Fibroblast of lung (primary cell): ENCODE measurements at regions not wholly inside any gene's neighbourhood (a gene's known extent, or its start where the extent isn't known, plus 50 kb on each side); places are given as distances from the start of the nearest gene placed in this dataset.

Experiments
- DNase-seq, 2 donors: peaks; one replicate each; pipeline versions ENCODE4 v3.0.0 to v3.0.0-alpha.2; 2010; ENCODE audit warnings: low read depth in 2 of 2
- H2AFZ ChIP-seq: 2 replicates; pipeline ENCODE4 v1.5.1; 2012; ENCODE audit warnings: low read length, control low read depth, inconsistent platforms
- H3K27ac ChIP-seq: 2 replicates; pipeline ENCODE4 v1.5.1; 2011; ENCODE audit warnings: low read length, control low read depth; ENCODE audit not compliant: insufficient read depth
- H3K27me3 ChIP-seq: 2 replicates; pipeline ENCODE4 v1.5.1; 2011; ENCODE audit warnings: mild to moderate bottlenecking, low read length; ENCODE audit not compliant: control insufficient read depth, insufficient read depth
- H3K36me3 ChIP-seq: 2 replicates; pipeline ENCODE4 v1.5.1; 2011; ENCODE audit warnings: low read length; ENCODE audit not compliant: control insufficient read depth, insufficient read depth
- H3K4me1 ChIP-seq: 2 replicates; pipeline ENCODE4 v1.5.1; 2011; ENCODE audit warnings: low read length; ENCODE audit not compliant: control insufficient read depth, insufficient read depth; ENCODE audit errors: extremely low read depth
- H3K4me2 ChIP-seq: 2 replicates; pipeline ENCODE4 v1.5.1; 2011; ENCODE audit warnings: low read length, control low read depth; ENCODE audit not compliant: insufficient read depth; ENCODE audit errors: extremely low read depth
- H3K4me3 ChIP-seq, 4 experiments: fragments of 200-600 bp in 1 of 4; sonication (generic) in 1 of 4; replicated peaks in 1 of 4; 2 replicates each; pipeline ENCODE4 v1.5.1; 2011 to 2016; ENCODE audit warnings: low read length in 4 of 4, low read depth in 3 of 4, mild to moderate bottlenecking in 3 of 4, control low read depth in 2 of 4, inconsistent platforms in 1 of 4, mixed read lengths in 1 of 4; ENCODE audit not compliant: insufficient read depth in 1 of 4; ENCODE audit errors: control extremely low read depth in 1 of 4
- H3K79me2 ChIP-seq: 2 replicates; pipeline ENCODE4 v1.5.1; 2012; ENCODE audit warnings: mild to moderate bottlenecking, low read length, inconsistent platforms; ENCODE audit not compliant: control insufficient read depth, insufficient read depth
- H3K9ac ChIP-seq: 2 replicates; pipeline ENCODE4 v1.5.1; 2011; ENCODE audit warnings: mild to moderate bottlenecking, low read length, control low read depth; ENCODE audit not compliant: insufficient read depth
- H3K9me3 ChIP-seq: 2 replicates; pipeline ENCODE4 v1.5.1; 2012; ENCODE audit warnings: low read depth, low read length; ENCODE audit not compliant: control insufficient read depth, insufficient read depth
- H4K20me1 ChIP-seq: 2 replicates; pipeline ENCODE4 v1.5.1; 2011; ENCODE audit warnings: low read length; ENCODE audit not compliant: control insufficient read depth, insufficient read depth; ENCODE audit errors: extremely low read depth
- CTCF ChIP-seq, 2 donors: IDR thresholded peaks in 1 of 2; conservative IDR thresholded peaks in 1 of 2; 1 replicate in 1 of 2; 2 replicates in 1 of 2; pipeline ENCODE4 v1.5.1; 2011 to 2012; ENCODE audit warnings: low read length in 2 of 2, control low read depth in 1 of 2, inconsistent platforms in 1 of 2, low read depth in 1 of 2, mild to moderate bottlenecking in 1 of 2
- EZH2 ChIP-seq: IDR thresholded peaks from 2 replicates; pipeline ENCODE4 v1.5.1; 2012; ENCODE audit warnings: low read length, control low read depth, mild to moderate bottlenecking; ENCODE audit errors: missing control alignments

GRCh38 chr12:3987571-3987970, 114.4 kb upstream of the PARP11 start:
- Histone ChIP-seq H3K4me1 (no peaks in the 10 kb centered on the region), H3K4me2 (no peak overlapping the region), H3K27me3 (no peaks in the 10 kb centered on the region), H2AFZ (no peak overlapping the region), H3K79me2 (no peaks in the 10 kb centered on the region), H3K27ac (no peak overlapping the region), H3K9me3 (no peaks in the 10 kb centered on the region), H4K20me1 (no peaks in the 10 kb centered on the region), H3K4me3 (no peak overlapping the region), H3K36me3 (no peaks in the 10 kb centered on the region), H3K9ac (no peak overlapping the region)
- TF ChIP-seq CTCF (conservative IDR thresholded peaks at IDR 0.05 in 1 of 2, IDR thresholded peaks at IDR 0.05 in 1 of 2; ENCODE audit: low read depth in 1 of 2, low read length in 2 of 2) (no peak), EZH2 (no peak)
- DNase-seq = no peak

GRCh38 chr12:3980504-3981272, 107.5 kb upstream of the PARP11 start:
- Histone ChIP-seq H3K4me2 (no peak overlapping the region), H3K9ac (no peak overlapping the region), H4K20me1 (no peaks in the 10 kb centered on the region), H3K4me1 (no peaks in the 10 kb centered on the region), H3K36me3 (no peaks in the 10 kb centered on the region), H3K79me2 (no peaks in the 10 kb centered on the region), H3K27me3 (no peaks in the 10 kb centered on the region), H3K4me3 (no peak overlapping the region), H3K9me3 (no peaks in the 10 kb centered on the region), H2AFZ (no peak overlapping the region), H3K27ac (no peak overlapping the region)
- DNase-seq = no peak
- no peak for TF ChIP-seq EZH2

- Histone ChIP-seq H3K36me3 (no peaks in the 10 kb centered on the region), H3K4me3 (no peak overlapping the region), H3K27me3 (no peaks in the 10 kb centered on the region), H2AFZ (no peak overlapping the region), H3K79me2 (no peaks in the 10 kb centered on the region), H3K9ac (no peak overlapping the region), H4K20me1 (no peaks in the 10 kb centered on the region), H3K9me3 (no peaks in the 10 kb centered on the region), H3K4me2 (no peak overlapping the region), H3K4me1 (no peaks in the 10 kb centered on the region), H3K27ac (no peak overlapping the region)
- no peak for TF ChIP-seq EZH2
- no peak for DNase-seq
These were observed 104.4 kb upstream of the PARP11 start for GRCh38 chr12:3977621-3978020.

- no peak overlapping the region for H3K4me3 ChIP-seq
- H3K9ac ChIP-seq = no peak overlapping the region
- no peaks in the 10 kb centered on the region for H3K4me1 ChIP-seq
- H4K20me1 ChIP-seq = no peaks in the 10 kb centered on the region
- H3K36me3 ChIP-seq = no peaks in the 10 kb centered on the region
- H2AFZ ChIP-seq = no peak overlapping the region
- TF ChIP-seq EZH2 = no peak
- H3K9me3 ChIP-seq = no peaks in the 10 kb centered on the region
- no peak overlapping the region for H3K4me2 ChIP-seq
- H3K27ac ChIP-seq = no peak overlapping the region
- no peaks in the 10 kb centered on the region for H3K27me3 ChIP-seq
- H3K79me2 ChIP-seq = no peaks in the 10 kb centered on the region
- no peak for DNase-seq
These were observed 103.2 kb upstream of the PARP11 start for GRCh38 chr12:3976351-3976938.
